GM12865 (cell line): ENCODE measurements at regions not wholly inside any gene's neighbourhood (a gene's known extent, or its start where the extent isn't known, plus 50 kb on each side); places are given as distances from the start of the nearest gene placed in this dataset.

Experiments
- DNase-seq: peaks from one replicate; pipeline ENCODE4 v3.0.0; 2010; ENCODE audit warnings: low read depth
- H3K4me3 ChIP-seq: 2 replicates; pipeline ENCODE4 v1.5.1; 2011; ENCODE audit warnings: mild to moderate bottlenecking, low read depth, low read length, control low read depth
- CTCF ChIP-seq: IDR thresholded peaks from 2 replicates; pipeline ENCODE4 v1.5.1; 2011; ENCODE audit warnings: low read length, control low read depth, low read depth, inconsistent platforms; ENCODE audit not compliant: insufficient read depth; ENCODE audit errors: missing control alignments

- TF ChIP-seq CTCF, result no peak
- DNase-seq, result no peak
- no peak overlapping the region for H3K4me3 ChIP-seq
These were observed 231.4 kb upstream of the ANKRD50 start for GRCh38 chr4:124943938-124944337.

- H3K4me3 ChIP-seq, result no peak overlapping the region
- no peak for TF ChIP-seq CTCF
- no peak for DNase-seq
These were observed 230.8 kb upstream of the ANKRD50 start for GRCh38 chr4:124943145-124943889.

- no peak overlapping the region for H3K4me3 ChIP-seq
- no peak for TF ChIP-seq CTCF
- no peak for DNase-seq
These were observed 228.7 kb upstream of the ANKRD50 start for GRCh38 chr4:124941267-124941666.

GRCh38 chr4:124940387-124940786, 227.9 kb upstream of the ANKRD50 start:
- TF ChIP-seq CTCF, result no peak
- no peak overlapping the region for H3K4me3 ChIP-seq
- no peak for DNase-seq

- no peak for DNase-seq
- no peak overlapping the region for H3K4me3 ChIP-seq
- TF ChIP-seq CTCF, result no peak
These were observed 227.4 kb upstream of the ANKRD50 start for GRCh38 chr4:124939908-124940307.

GRCh38 chr4:124938836-124939235, 226.3 kb upstream of the ANKRD50 start:
- DNase-seq, result no peak
- H3K4me3 ChIP-seq, result no peak overlapping the region
- no peak for TF ChIP-seq CTCF

- DNase-seq, result no peak
- H3K4me3 ChIP-seq, result no peak overlapping the region
- TF ChIP-seq CTCF, result no peak
These were observed 225.5 kb upstream of the ANKRD50 start for GRCh38 chr4:124937993-124938392.
